Left renal pelvis (tissue), 4 donors: ENCODE measurements at regions not wholly inside any gene's neighbourhood (a gene's known extent, or its start where the extent isn't known, plus 50 kb on each side); places are given as distances from the start of the nearest gene placed in this dataset.

ENCODE experiments used
- DNase-seq, 4 donors: peaks; one replicate each; pipeline ENCODE4 v3.0.0-alpha.2; 2013; ENCODE audit warnings: low read depth in 4 of 4, low spot score in 3 of 4

DNA sequence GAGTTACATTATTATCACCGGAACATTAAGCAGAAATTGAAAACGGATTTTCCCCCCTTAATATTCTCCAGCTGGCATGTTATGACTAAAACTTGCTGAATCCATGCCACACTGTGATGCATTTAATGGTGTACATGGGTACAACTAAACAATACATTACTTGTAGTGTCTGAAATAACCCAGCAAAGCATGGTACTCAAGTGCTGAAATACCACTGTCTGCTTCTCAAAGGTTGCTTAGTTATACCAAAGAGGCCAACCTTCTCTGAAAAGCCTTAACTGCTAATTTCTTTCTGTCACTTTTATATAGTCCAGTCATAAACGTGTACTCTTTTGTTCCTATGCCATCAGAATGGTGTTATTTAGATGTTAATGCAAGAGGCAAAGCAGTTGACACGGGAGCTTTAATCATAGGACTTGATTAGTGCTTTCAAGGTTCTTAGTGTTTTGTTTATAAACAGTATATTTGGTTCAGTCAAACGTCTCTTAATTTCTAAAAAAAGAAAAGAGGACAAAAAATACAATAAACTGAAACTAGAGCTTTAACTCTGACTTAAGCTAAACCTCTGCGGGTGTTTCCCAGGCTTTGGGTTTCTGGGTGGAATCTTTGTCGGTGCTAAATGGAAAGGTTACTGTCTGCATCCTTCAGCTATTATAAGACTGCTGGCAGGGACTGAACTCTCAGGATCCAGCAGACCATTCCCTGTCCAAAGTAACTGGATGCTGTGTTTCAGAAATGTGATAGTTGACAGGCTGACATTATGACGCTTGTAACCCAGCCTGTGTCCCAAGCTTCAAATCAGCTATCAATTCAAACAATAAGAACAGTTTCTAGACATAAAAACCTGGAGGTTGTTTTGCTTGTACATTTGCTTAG lies 202.6 kb downstream of the PPP1R3A start:
- DNase-seq = no peak

DNA sequence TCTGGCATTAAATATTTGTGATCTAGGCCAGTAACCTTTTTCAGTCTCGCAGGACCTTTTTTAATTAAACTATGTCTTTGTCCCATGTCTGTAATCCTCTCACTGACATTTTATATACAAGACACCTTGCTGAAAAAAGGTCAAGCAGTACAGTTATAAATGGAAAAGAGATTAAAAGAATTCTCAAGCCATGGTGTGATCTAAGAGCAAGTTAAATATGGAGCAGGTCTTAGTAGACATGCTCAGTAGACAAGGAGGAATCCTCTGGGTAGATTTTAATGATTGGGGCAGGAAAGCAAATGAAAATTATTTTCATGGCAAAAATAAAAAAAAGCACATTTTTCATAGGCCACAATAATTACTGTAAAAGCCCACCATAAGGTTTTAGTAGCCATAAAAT lies 203.5 kb downstream of the PPP1R3A start:
- DNase-seq = no peak

DNA sequence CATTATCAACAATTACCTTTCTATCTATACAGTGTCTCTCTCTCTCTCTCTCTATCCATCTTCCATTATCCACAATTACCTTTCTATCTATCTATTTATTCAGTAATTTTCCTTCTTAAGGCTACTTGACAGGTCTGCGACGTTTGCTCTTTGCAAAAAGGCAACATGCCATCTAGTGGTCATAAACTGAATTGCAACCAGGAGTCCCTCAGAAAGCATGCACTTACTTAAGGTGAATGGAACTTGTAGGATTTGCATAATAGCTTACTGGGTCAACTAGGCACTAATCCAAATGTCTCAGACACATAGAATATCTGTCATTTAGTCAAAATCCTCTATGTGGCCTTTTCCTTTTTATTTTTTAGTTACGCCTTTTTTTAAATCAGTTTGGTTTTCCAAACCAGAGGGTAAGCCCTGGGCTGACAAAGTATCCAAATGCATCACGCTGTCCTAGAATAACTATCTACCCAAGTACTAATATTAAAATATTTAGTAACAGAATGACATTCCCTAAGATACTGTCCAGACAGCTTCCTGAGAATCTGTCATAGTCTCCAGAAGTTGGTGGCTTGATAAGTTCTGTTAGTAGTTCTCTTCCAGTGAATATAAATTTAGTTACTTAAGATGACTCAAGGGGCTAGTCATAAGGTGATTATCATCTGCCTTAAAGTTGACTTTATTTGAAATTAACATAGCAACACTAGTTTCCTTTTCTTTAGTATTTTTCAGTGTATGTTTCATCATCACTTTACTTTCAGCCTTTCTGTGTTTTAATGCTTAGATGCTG lies 208.3 kb downstream of the PPP1R3A start:
- DNase-seq = peak; percentile 41 to 71 (median 64)

DNA sequence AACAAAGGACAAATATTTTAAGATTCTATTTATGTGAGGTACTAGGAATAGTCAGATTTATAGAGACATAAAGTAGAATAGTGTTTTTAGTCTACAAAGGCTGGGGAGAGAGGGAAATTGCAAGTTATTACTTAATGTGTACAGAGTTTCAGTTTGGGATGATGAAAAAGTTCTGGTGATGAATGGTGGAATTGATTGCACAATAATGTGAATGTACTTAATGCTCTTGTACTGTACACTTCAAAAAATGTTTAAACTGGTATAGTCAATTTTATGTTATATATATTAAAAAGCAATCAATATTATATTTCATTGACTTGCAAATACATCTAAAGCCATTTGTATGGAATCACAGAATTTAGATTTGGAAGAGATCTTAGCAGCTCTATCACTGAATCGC lies 213.4 kb downstream of the PPP1R3A start:
- DNase-seq = no peak

DNA sequence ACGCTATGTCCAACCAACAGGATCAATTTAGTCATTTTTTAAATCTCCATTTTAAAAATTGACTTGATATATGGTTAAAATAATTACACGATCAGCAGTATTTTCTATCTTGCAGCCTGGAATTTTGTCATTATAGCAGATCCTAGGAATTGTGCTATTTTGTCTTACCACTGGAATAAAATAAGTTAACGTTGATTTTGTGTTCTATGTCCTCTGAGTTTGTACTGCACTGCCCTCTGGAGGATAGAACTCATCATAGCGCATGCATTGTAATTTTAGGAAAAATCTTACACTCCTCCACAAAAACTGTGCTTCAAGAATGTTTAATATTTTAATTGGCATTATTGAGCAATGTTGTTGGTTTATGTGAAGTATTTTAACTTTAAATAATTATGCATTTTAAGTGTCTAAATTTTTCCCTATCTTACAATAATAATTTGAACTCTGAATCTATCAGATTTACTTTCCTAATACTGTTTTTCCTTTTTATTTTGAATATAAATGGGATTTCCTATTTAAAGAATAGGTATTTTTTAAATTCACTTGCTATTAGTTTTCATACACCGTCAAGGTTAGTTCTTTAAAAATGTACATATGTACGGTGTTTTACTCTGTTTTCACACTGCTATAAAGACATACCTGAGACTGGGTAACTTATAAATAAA lies 220.1 kb downstream of the PPP1R3A start:
- no peak for DNase-seq

DNA sequence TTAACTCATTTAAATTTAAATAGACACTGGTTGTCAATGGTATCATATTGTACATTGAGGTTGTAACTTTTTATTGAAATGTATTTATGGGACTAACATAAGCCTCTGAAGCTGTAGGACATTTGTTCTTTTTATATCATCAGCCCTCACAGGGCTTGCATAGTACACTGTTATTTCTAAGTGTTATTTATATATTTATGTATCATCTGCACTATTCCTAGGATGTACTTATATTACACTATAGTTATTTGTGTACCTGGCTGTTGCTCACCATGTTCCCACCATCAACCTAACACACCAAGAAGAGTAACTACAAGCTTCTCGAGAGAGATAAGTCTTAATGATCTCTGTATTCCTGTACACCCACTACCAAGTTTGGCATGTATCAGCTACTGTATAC lies 224.7 kb downstream of the PPP1R3A start:
- DNase-seq = no peak

DNA sequence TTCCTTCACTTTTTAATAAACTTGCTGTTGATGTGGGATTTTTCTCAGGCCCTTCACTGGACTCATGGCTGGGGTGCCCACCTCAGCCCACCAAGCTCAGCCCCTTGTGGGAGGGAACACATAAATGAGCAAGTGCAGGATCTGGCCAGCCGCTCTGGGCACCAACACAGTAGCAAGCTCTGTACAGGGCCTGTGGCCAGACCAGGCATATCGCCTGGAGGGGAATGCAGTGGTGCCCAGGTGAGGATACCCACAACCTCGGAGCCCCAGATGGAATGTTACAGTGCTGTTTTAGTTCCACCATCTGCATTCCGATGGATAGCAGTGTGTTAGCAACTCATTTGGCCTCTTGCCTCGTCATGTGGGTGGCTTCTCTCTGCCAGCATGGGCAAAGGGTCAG lies 234.6 kb downstream of the PPP1R3A start:
- DNase-seq = no peak

DNA sequence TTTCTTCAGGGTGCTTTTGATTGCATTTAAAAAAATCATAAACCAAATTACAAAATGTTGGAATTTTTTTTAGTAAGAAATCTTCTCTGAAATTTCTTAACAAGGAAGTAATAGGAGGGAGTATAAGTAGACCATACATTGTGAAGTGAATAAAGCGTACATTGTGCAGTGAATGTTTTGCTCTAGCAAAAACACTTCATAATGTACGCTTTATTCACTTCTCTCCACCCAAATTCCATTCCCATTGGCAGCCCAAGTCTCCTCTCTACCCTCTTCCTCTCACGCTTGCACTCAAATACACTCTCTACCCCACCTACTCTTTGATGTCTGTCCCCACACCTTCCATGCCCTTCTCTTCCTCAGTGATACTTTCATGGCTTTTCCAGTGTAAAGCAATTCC lies 241.0 kb downstream of the PPP1R3A start:
- DNase-seq = no peak

DNA sequence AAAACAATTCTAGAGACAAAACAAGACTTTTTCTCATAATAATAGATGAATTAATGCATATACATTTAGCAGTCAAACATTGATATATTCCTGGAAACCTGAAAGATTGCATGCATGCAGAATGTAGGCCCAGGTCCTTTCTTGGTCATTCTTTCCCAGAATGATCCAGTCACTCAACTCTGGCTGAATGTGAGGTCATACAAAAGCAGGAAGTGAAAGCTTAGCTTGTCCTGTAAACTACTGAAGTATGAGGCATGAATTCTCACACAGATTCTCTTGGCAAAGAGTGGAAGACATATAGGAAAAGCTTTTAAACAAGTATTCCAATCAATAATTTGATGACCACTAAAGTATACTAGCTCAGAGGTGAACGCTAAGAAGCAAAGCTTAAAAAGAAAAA lies 253.9 kb downstream of the PPP1R3A start:
- DNase-seq = no peak

DNA sequence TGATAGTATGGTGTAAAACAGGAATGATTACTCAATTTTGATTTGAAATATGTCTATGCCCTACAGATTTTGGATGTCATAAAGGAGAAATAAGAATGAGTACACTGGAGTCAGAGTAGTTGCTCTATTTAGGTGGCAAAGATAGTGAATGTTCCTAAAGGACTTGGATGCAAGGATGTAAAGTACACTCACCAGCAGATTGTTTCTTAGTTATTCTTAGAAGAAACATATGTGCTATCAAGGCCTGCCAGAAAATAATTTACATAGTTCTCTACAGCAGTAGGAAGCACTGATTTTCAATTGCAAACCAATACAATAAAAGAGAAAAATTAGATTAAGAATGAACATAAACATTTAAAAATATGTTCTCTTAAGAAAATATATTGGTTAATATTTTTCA lies 259.4 kb downstream of the PPP1R3A start:
- DNase-seq = no peak

DNA sequence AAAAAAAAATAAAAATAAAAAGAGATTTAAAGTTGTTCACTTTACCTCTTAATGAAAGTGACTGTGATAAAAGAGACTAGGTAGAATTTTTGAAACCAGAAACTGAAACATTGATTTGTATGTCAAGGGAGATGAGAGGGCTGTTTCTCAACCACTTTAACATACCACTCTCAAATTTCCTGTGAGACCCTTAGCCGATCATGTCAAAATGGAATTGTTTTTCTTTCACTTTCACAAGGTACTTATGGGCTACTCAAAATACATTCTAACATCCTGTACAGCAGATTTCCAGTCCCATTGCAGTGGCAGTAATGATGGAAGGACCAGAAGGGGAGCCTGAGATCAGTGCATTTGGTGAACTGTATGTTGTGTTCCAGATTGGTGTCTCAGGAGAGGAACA lies 261.2 kb downstream of the PPP1R3A start:
- no peak for DNase-seq

DNA sequence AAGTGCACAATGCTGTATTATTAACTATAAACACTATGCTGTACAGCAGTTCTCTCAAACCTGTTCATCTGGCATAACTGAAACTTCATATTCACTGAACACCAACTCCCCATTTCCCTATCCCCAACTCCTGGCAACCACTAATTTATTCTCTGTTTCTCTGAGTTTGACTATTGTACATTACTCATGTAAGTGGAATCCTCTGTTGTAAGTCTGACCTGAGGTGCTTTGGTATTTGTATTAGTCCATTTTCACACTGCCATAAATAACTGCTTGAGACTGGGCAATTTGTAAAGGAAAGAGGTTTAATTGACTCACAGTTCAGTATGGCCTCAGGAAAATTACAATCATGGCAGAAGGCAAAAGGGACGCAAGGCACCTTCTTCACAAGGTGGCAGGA lies 266.3 kb downstream of the PPP1R3A start:
- no peak for DNase-seq

DNA sequence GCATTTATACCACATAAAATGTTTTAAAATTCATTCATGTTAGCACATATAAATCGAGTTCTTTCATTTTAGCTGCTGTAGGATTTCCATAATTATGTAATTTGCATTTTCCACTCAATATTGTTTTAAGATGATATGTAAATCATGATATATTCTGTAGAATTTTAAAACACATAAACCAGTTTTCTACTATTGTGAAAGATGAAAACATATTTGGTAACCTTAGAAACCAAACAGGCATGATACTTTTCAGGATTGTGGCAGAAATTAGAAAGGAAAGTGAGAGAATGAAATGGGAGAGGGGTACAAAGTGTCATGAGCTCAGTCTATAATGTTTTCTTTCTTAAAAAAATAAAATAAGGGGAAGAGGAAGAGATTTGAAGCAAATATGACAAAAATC lies 269.3 kb downstream of the PPP1R3A start:
- DNase-seq = no peak

DNA sequence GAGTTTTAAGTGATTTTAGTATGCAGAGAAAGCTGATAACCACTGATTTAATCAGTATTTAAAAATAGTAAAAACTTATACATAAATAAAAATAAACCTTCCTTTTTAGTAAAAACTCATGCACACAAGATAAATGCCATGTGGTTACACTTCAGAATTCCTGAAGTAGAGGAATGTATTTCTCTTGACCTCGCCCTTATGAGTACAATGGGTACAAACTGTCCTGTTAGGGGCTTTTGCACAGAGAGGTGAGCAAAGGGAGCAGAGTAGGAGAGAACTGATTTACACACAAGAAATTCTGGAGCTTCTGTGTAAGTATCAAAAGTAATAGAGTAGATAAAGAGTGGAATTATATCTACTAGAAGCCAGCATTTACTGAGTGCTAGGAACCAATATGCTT lies 279.6 kb downstream of the PPP1R3A start:
- no peak for DNase-seq

DNA sequence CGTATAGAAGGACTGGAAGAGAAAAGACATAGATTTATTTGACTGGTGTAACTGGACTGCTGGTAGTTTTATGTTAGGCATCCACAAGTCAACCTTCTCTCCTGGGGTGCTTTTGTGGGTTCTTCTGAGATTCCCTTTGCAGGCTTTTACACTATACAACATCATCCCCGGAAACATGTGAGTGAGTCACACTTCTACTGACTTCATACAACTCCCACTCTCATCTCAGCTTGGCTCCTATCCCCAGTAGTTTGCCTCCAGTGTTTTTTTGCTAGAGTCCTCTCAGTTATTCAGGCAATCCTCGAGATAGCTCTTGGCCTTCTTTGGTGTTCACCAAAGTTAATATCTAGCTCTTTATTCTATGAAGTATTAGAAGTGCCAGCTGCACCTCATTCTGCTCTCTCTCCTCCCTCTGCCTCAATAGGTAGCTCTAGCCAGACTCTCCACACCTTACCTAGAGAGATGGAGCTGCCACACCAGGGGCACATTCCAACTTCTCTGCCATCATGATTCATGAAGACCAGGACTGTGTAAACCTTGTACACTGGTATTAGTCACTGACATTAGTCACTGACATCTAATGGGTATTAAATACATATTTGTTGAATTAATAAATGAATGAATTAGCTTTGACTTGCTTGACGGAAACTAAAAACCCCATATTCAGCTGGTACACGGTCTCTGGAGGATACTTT lies 281.9 kb downstream of the PPP1R3A start:
- DNase-seq = no peak

DNA sequence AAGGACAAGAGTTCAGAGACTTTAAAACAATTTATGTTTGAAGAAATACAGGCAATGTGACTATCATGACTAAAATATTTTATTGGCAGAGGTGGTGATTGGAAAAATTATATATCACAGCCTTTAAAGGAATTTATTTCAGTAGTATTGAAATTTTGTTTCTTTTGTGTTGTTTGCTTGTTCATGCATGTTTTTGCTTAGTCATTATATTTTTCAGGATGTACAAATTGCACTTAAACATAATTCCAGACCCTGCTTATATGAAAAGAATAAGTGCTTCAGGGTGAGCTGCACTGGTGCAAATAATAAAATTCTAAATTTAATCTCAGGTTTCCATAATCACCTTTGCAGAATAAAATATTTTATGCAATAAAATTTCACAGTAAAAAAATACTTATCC lies 283.3 kb downstream of the PPP1R3A start:
- no peak for DNase-seq

DNA sequence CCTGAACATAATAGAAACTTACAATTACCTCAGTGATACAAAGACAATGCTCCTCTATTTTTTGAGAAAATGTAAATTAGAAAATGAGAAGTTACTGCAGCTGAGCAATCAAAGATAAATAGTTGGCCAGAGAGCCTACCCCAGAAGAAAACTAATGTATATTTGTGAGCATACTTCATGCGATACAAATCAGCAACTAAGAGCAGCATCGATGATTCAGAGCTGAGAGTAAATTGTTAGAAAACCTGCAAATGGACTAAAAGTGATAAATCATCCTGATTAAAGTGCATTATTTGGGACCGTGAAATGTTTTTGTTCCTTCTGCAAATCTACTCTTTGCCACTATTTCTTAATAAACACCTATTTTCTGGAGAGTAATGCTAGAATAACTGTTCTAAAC lies 285.7 kb downstream of the PPP1R3A start:
- DNase-seq = no peak

DNA sequence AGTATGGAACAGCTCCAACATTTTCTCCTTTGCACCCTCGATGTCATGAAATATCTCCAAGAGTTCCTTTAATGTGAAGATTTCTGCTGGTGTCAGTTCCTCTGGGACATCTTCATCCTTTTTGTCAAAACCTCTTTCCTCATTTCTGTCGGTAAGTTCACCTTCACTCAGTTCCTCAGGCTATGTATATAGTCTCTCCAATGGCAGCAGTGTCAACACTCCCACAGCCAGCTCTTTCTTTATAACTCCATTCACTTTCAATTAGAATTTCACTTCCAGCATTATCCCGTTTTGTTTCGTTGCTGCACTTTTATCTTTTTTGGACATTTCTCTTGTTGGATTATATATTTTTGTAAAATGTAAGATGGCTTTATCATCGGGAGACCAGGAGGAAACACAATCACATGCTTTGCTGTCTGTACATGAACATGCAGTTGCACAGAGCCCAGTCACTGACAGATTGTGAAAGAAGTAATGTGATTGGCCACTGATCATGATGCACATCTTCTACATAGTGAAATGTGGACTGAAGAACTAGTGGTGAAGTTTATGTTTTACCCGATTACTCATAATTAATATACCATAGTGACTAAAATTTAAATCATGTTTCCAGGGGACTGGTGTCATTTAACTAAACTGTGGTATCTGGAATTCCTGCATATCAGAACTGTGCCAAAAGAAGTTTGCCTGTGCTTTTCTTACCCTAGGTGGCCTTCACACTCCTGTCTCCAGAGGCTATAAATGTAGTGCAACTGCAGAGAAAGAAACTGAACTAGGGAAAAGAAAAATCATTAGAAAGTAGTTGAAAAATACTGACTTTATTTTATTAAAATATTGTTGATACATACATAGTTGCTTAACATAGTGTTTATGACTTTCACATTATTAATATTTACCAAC lies 289.6 kb downstream of the PPP1R3A start:
- DNase-seq = no peak

DNA sequence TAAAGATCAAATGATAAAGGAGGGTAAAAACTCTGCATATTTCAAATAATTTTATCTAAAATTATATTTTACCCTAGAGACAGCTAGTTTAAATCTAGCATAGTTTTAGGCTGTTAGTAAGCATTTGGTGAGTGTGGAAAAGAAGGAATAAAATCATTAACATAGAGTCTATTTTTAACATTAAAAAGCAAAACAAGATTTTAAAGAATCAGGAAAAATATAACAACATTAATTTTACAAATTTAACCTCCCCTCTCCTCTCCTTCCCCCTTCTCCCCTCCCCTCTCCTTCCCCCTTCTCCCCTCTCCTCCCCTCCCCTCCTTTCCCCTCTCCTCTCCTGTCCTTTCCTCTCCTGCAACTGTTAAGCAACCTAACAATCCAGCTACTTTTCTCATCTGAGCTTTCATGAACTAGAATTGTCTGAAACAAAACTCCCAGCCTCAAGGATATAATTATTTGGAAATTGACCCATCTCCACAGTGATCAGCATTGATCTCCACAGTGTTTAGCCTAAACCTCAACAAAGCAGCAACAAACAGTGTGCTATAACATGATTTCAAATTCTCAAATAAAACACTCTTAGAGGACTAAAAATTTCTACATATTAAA lies 293.2 kb downstream of the PPP1R3A start:
- DNase-seq = no peak

DNA sequence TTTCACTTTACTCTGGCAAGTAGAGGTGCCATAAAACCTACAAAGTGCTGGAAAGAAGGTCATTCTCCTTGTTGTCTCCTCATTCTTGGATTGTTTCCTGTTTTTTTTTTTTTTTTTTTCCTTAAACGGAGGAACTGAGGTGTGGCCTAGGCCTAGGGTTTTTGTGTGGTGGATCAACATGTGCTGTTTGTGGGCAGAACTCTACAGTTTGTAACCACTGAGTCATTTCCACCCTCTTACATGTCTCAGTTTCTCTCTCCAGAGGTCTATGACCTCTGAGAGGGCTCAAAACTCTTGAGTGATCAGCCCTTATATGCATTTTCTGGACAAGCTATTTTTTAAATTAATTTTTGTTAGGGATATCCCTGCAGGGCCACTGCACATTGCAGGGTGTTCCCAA lies 296.0 kb downstream of the PPP1R3A start:
- no peak for DNase-seq
